CD4-positive, alpha-beta T cell (primary cell): ENCODE measurements at regions not wholly inside any gene's neighbourhood (a gene's known extent, or its start where the extent isn't known, plus 50 kb on each side); places are given as distances from the start of the nearest gene placed in this dataset.

Experiments
- ATAC-seq: fragments of 200-7000 bp; cut with Tn5 transposase; one replicate; pipeline ENCODE4 v1.10.0; 2022; ENCODE audit warnings: mild to moderate bottlenecking; ENCODE audit not compliant: poor library complexity
- CTCF ChIA-PET: fragments of 350-600 bp; sonication (Branson Sonifier 250); formaldehyde crosslinking; loops from one replicate; lab custom pipeline; 2021; ENCODE audit warnings: antibody characterized with exemption, inconsistent platforms; lab: Charles Lee
- POLR2A ChIA-PET: fragments of 350-600 bp; sonication (Branson Sonifier 250); formaldehyde crosslinking; loops from one replicate; lab custom pipeline; 2021; ENCODE audit warnings: antibody characterized with exemption, inconsistent platforms; lab: Charles Lee
- DNase-seq, 14 experiments: peaks; one replicate each; pipeline ENCODE4 v3.0.0-alpha.2; 2013 to 2020; ENCODE audit warnings: mixed read lengths in 2 of 14
- H3K27ac ChIP-seq, 2 donors: one replicate each; pipeline versions ENCODE4 v1.5.1 to v1.7.0; 2013; ENCODE audit warnings: low read length in 2 of 2, low read depth in 1 of 2, mild to moderate bottlenecking in 1 of 2
- H3K27me3 ChIP-seq, 2 experiments: 1 replicate in 1 of 2; 2 replicates in 1 of 2; pipeline versions ENCODE4 v1.6.1 to v1.7.0; 2013; ENCODE audit warnings: low read length in 2 of 2, control low read depth in 1 of 2, mild to moderate bottlenecking in 1 of 2, moderate library complexity in 1 of 2; ENCODE audit not compliant: insufficient read depth in 2 of 2, control insufficient read depth in 1 of 2
- H3K36me3 ChIP-seq: one replicate; pipeline ENCODE4 v1.6.1; 2013; ENCODE audit warnings: low read length, control low read depth; ENCODE audit not compliant: insufficient read depth
- H3K4me1 ChIP-seq: one replicate; pipeline ENCODE4 v1.6.1; 2013; ENCODE audit warnings: low read length, control low read depth; ENCODE audit not compliant: insufficient read depth
- H3K4me3 ChIP-seq: one replicate; pipeline ENCODE4 v1.5.1; 2013; ENCODE audit warnings: mild to moderate bottlenecking, low read length, moderate library complexity
- H3K9me3 ChIP-seq, 2 experiments: 1 replicate in 1 of 2; 2 replicates in 1 of 2; pipeline versions ENCODE4 v1.6.1 to v1.7.0; 2013; ENCODE audit warnings: low read length in 2 of 2, mild to moderate bottlenecking in 2 of 2, control low read depth in 1 of 2, moderate library complexity in 1 of 2; ENCODE audit not compliant: control insufficient read depth in 1 of 2, insufficient read depth in 1 of 2
- H3K27ac Mint-ChIP-seq: one replicate; pipeline ENCODE4 v1.8.0; 2020; ENCODE audit warnings: mixed read lengths
- H3K27me3 Mint-ChIP-seq: one replicate; pipeline ENCODE4 v1.8.0; 2021; ENCODE audit warnings: mixed read lengths
- H3K36me3 Mint-ChIP-seq: one replicate; pipeline ENCODE4 v1.8.0; 2021; ENCODE audit warnings: low read depth, mixed read lengths
- H3K4me1 Mint-ChIP-seq: one replicate; pipeline ENCODE4 v1.8.0; 2021; ENCODE audit warnings: low read depth, mixed read lengths
- H3K4me3 Mint-ChIP-seq: one replicate; pipeline ENCODE4 v1.8.0; 2020; ENCODE audit warnings: mild to moderate bottlenecking, mixed read lengths
- H3K9me3 Mint-ChIP-seq: one replicate; pipeline ENCODE4 v1.8.0; 2020; ENCODE audit warnings: mixed read lengths
- CTCF ChIP-seq: fragments of 200-600 bp; IDR thresholded peaks from one replicate; pipeline ENCODE4 v1.8.0; 2022; ENCODE audit warnings: antibody characterized with exemption, mild to moderate bottlenecking
- intact Hi-C, 2 experiments: fragments of 100-400 bp; cut with DNase I in 1 of 2; cut with micrococcal nuclease in 1 of 2; formaldehyde crosslinking; loops; one replicate each; pipeline versions ENCODE4 v1.15.1 to v1.9.0; 2023 to 2025; cut with DNase I, micrococcal nuclease

GRCh38 chr2:175450029-175450760 lies 268.7 kb upstream of the ATP5MC3 start:
- CTCF ChIA-PET = no interaction called here
- Mint-ChIP-seq H3K4me3 (no peak overlapping the region), H3K27ac (no peak overlapping the region)

GRCh38 chr2:175449616-175450015 lies 268.1 kb upstream of the ATP5MC3 start:
- intact Hi-C loops = no loop called here
- Histone ChIP-seq H3K27ac (no peak overlapping the region), H3K9me3 (no peaks in the 10 kb centered on the region), H3K27me3 (no peaks in the 10 kb centered on the region), H3K4me1 (no peaks in the 10 kb centered on the region), H3K36me3 (no peaks in the 10 kb centered on the region), H3K4me3 (no peak overlapping the region)
- Mint-ChIP-seq H3K4me3 (no peak overlapping the region), H3K9me3 (no peaks in the 10 kb centered on the region), H3K27ac (no peak overlapping the region), H3K36me3 (no peaks in the 10 kb centered on the region), H3K27me3 (no peaks in the 10 kb centered on the region), H3K4me1 (no peaks in the 10 kb centered on the region)
- POLR2A ChIA-PET = no interaction called here
- DNase-seq (no peak), ATAC-seq (no peak)
- TF ChIP-seq CTCF = no peak
- CTCF ChIA-PET = no interaction called here

More at GRCh38 chr2:175450029-175450760, 268.7 kb upstream of the ATP5MC3 start:
- no peaks in the 10 kb centered on the region for H3K36me3 Mint-ChIP-seq
- Histone ChIP-seq H3K27me3 (no peaks in the 10 kb centered on the region), H3K9me3 (no peaks in the 10 kb centered on the region), H3K36me3 (no peaks in the 10 kb centered on the region), H3K4me1 (no peaks in the 10 kb centered on the region), H3K4me3 (no peak overlapping the region), H3K27ac (no peak overlapping the region)
- H3K4me1 Mint-ChIP-seq = no peaks in the 10 kb centered on the region
- POLR2A ChIA-PET = no interaction called here
- no peaks in the 10 kb centered on the region for H3K27me3 Mint-ChIP-seq
- intact Hi-C loops = no loop called here
- no peak for DNase-seq
- H3K9me3 Mint-ChIP-seq = no peaks in the 10 kb centered on the region
- no peak for TF ChIP-seq CTCF
- ATAC-seq = no peak

GRCh38 chr2:175446201-175446600 lies 264.7 kb upstream of the ATP5MC3 start:
- peaks cover 12% of the 10 kb centered on the region for H3K27me3 Mint-ChIP-seq
- H3K27ac Mint-ChIP-seq = no peak overlapping the region
- no peaks in the 10 kb centered on the region for H3K36me3 Mint-ChIP-seq
- Histone ChIP-seq H3K4me1 (no peaks in the 10 kb centered on the region), H3K27me3 (no peaks in the 10 kb centered on the region), H3K9me3 (no peaks in the 10 kb centered on the region), H3K27ac (no peak overlapping the region), H3K4me3 (no peak overlapping the region), H3K36me3 (no peaks in the 10 kb centered on the region)
- no peak for ATAC-seq
- ChIA-PET POLR2A (no interaction called here), CTCF (no interaction called here)
- TF ChIP-seq CTCF = no peak
- intact Hi-C loops = no loop called here
- H3K9me3 Mint-ChIP-seq = no peaks in the 10 kb centered on the region
- no peak overlapping the region for H3K4me3 Mint-ChIP-seq
- H3K4me1 Mint-ChIP-seq = no peaks in the 10 kb centered on the region
- DNase-seq = no peak
